Epithelial cell of esophagus (primary cell): ENCODE measurements at regions not wholly inside any gene's neighbourhood (a gene's known extent, or its start where the extent isn't known, plus 50 kb on each side); places are given as distances from the start of the nearest gene placed in this dataset.
A peak's percentile ranks its signal among the peaks of the same experiment; 100 is the strongest.

Source experiments
- DNase-seq: peaks from one replicate; pipeline ENCODE4 v3.0.0; 2010; ENCODE audit warnings: low read depth
- H3K4me3 ChIP-seq: 2 replicates; pipeline ENCODE4 v1.5.1; 2011; ENCODE audit warnings: mild to moderate bottlenecking, low read length, control low read depth
- TF ChIP-seq, protein P1 (sequence below): IDR thresholded peaks from 2 replicates; pipeline ENCODE4 v1.5.1; 2011; ENCODE audit warnings: low read depth, mild to moderate bottlenecking, low read length, control low read depth, inconsistent platforms; ENCODE audit not compliant: insufficient read depth; ENCODE audit errors: missing control alignments

- peak overlapping the region; percentile 30 for H3K4me3 ChIP-seq
Observed at GRCh38 chr6:6724539-6725467, 136.3 kb downstream of the LY86 start.

GRCh38 chr6:6725468-6726209, 137.1 kb downstream of the LY86 start:
- no peak for DNase-seq
- TF ChIP-seq, protein P1, sequence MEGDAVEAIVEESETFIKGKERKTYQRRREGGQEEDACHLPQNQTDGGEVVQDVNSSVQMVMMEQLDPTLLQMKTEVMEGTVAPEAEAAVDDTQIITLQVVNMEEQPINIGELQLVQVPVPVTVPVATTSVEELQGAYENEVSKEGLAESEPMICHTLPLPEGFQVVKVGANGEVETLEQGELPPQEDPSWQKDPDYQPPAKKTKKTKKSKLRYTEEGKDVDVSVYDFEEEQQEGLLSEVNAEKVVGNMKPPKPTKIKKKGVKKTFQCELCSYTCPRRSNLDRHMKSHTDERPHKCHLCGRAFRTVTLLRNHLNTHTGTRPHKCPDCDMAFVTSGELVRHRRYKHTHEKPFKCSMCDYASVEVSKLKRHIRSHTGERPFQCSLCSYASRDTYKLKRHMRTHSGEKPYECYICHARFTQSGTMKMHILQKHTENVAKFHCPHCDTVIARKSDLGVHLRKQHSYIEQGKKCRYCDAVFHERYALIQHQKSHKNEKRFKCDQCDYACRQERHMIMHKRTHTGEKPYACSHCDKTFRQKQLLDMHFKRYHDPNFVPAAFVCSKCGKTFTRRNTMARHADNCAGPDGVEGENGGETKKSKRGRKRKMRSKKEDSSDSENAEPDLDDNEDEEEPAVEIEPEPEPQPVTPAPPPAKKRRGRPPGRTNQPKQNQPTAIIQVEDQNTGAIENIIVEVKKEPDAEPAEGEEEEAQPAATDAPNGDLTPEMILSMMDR: no peak
- H3K4me3 ChIP-seq: no peak overlapping the region

More at GRCh38 chr6:6724539-6725467, 136.3 kb downstream of the LY86 start:
- peak; percentile 72 for DNase-seq
- TF ChIP-seq, protein P1: peak; percentile 78

DNA sequence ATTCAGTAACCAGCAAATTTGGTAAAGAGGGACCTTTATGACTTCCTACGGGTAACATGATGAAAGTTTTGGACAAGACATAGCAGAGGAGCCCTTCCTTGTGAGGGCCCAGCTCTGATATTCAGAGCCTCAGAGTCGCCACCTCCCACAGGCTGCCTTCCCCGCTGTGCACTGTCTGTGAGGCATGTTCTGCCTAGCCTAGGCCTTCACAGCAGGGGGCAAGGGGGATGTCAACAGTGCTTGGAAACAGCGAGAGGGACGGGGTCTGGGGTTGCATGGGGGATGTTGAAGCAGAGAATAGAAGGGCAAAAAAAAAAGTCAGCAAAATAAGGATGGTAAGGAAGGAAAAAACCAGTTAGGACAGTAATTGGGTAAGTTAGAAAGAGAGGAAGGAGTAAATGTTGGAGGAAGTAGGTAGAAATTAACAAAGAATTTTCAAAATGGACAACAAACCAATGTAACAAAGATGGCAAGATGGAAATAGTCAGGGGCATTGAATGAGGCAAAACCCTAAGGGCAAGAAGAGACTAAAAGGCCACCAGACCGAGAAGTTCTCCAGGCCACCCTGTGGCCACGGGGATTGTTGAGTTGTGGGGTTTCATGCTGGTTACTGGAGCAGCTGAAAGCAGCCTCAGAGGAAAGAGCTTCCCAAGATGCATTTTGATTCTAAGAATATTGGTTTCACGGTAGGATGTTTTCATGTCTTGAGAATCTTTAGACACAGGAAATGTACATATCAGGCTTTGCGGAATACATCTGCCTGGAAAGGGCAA, 139.8 kb downstream of the LY86 start:
- no peak overlapping the region for H3K4me3 ChIP-seq
- TF ChIP-seq, protein P1: no peak
- no peak for DNase-seq

DNA sequence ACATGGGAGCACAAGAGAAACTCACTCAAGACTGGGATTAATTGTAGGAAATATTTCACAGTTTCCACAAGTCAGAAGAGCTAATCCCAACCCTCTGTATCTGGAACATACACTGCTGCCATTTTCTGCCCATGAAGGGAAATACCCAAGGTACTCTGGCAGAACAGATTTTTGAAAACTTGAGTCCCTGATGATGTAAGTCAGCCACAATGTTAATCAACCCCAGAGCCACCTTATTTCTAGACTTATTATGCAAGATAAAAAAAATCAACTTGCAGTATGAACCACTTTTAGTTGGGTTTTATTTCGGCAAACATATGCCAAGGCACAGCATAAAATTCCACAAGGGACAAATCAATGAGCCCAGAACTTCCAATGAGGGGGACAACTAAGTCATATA, 141.5 kb downstream of the LY86 start:
- no peak overlapping the region for H3K4me3 ChIP-seq
- TF ChIP-seq, protein P1: no peak
- DNase-seq: no peak

DNA sequence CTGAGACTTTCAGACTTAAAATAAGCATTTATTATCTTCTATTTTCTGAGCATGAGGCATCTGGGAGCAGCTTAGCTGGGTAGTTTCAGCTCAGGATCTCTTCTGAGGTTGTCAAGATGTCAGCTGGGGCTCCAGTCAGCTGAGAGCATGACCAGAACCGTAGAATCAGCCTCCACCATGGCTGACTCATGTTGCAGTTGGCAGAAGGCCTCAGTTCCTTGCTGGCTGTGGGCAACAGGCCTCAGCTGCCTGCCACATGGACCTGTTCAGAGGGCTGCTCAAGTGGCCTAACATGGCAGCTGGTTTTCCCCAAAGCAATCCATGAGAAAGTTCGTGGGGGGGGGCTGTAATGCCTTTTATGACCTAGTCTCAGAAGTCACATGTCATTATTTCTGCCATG, 142.3 kb downstream of the LY86 start:
- DNase-seq: peak; percentile 87
- TF ChIP-seq, protein P1: no peak
- no peak overlapping the region for H3K4me3 ChIP-seq
